ENCODE measurements at regions not wholly inside any gene's neighbourhood (a gene's known extent, or its start where the extent isn't known, plus 50 kb on each side); places are given as distances from the start of the nearest gene placed in this dataset.
A peak's percentile ranks its signal among the peaks of the same experiment; 100 is the strongest.

- FAIRE-seq (no peak), ATAC-seq (no peak), DNase-seq (ENCODE audit: extremely low read depth in 1 of 4, low spot score in 3 of 4) (no peak)
- in situ Hi-C loops (cut with MboI): no loop called here
- Histone ChIP-seq H3K27me3 (ENCODE audit: control insufficient read depth in 2 of 2, insufficient read depth in 2 of 2, low read length in 2 of 2) (peaks cover 24 to 69% of the 10 kb centered on the region in 2 experiments; a peak in 3 of 5 replicates), H3K4me2 (ENCODE audit: insufficient read depth, low read length) (no peak overlapping the region), H3K27ac (ENCODE audit: extremely low read depth, low read depth, low read length) (no peak overlapping the region), H3K36me3 (ENCODE audit: control insufficient read depth, insufficient read depth, low read length) (no peaks in the 10 kb centered on the region), H3K9ac (ENCODE audit: insufficient read depth in 1 of 2, low read depth in 2 of 2, low read length in 2 of 2) (no peak overlapping the region), H4K20me1 (replicated peaks; ENCODE audit: control insufficient read depth, insufficient read depth, low read length) (no peaks in the 10 kb centered on the region), H3K4me1 (replicated peaks in 1 of 2; ENCODE audit: control insufficient read depth in 2 of 2, insufficient read depth in 2 of 2, low read length in 2 of 2) (peaks cover 0 to 3% of the 10 kb centered on the region in 2 experiments; a peak in 2 of 5 replicates), H3K79me2 (ENCODE audit: control insufficient read depth, insufficient read depth, low read length) (no peaks in the 10 kb centered on the region), H3K9me3 (replicated peaks; ENCODE audit: control insufficient read depth, insufficient read depth, low read depth, low read length) (no peaks in the 10 kb centered on the region), H3K4me3 (no peak overlapping the region), H2AFZ (ENCODE audit: low read depth, low read length) (no peak overlapping the region), H3K9me1 (ENCODE audit: control insufficient read depth, insufficient read depth, low read length) (no peaks in the 10 kb centered on the region)
- TF ChIP-seq ELK3 (CRISPR knock-in tag; IDR thresholded peaks at IDR 0.05) (no peak), ZNF121 (CRISPR knock-in tag; conservative IDR thresholded peaks at IDR 0.05) (no peak), NFYB (IDR thresholded peaks at IDR 0.05; ENCODE audit: extremely low read depth, insufficient read length) (no peak)
- BruUV-seq (replicated peaks): no TSS peak
- intact Hi-C loops (cut with micrococcal nuclease): no loop called here
- WGBS (ENCODE audit: insufficient coverage, low coverage, missing lambda C conversion rate): 10% methylated on average over 4 of the region's 4 CpGs
- ChIA-PET POLR2A (interaction anchor here (0.5 to 0.6 kb wide), 2 partner anchors 206 to 252 kb away, joined by 3 read pairs; no protein-coding TSS in a partner anchor), CTCF (ENCODE audit: low intra/inter-chr PET ratio) (no interaction called here)
These were observed 89.9 kb upstream of the ADAMTS2 start for GRCh38 chr5:179435181-179435580.

GRCh38 chr5:179432547-179432946, 87.3 kb upstream of the ADAMTS2 start:
- in situ Hi-C loops (cut with MboI): no loop called here
- Histone ChIP-seq H3K36me3 (ENCODE audit: control insufficient read depth, insufficient read depth, low read length) (no peaks in the 10 kb centered on the region), H3K4me2 (ENCODE audit: insufficient read depth, low read length) (no peak overlapping the region), H3K79me2 (ENCODE audit: control insufficient read depth, insufficient read depth, low read length) (no peaks in the 10 kb centered on the region), H3K9me3 (replicated peaks; ENCODE audit: control insufficient read depth, insufficient read depth, low read depth, low read length) (no peaks in the 10 kb centered on the region), H3K9me1 (ENCODE audit: control insufficient read depth, insufficient read depth, low read length) (no peaks in the 10 kb centered on the region), H4K20me1 (replicated peaks; ENCODE audit: control insufficient read depth, insufficient read depth, low read length) (no peaks in the 10 kb centered on the region), H2AFZ (ENCODE audit: low read depth, low read length) (no peak overlapping the region), H3K9ac (ENCODE audit: insufficient read depth in 1 of 2, low read depth in 2 of 2, low read length in 2 of 2) (no peak overlapping the region), H3K27ac (ENCODE audit: extremely low read depth, low read depth, low read length) (no peak overlapping the region), H3K4me1 (replicated peaks in 1 of 2; ENCODE audit: control insufficient read depth in 2 of 2, insufficient read depth in 2 of 2, low read length in 2 of 2) (peaks cover 0 to 5% of the 10 kb centered on the region in 2 experiments; a peak in 2 of 5 replicates), H3K4me3 (no peak overlapping the region), H3K27me3 (ENCODE audit: control insufficient read depth in 2 of 2, insufficient read depth in 2 of 2, low read length in 2 of 2) (peaks cover 14 to 60% of the 10 kb centered on the region in 2 experiments; a peak in 3 of 5 replicates)
- ChIA-PET CTCF (ENCODE audit: low intra/inter-chr PET ratio) (no interaction called here), POLR2A (interaction anchor here (1.4 kb wide), 1 partner anchor 12 kb away, joined by 5 read pairs; no protein-coding TSS in a partner anchor)
- peak; percentile 63 for ATAC-seq
- BruUV-seq (replicated peaks): no TSS peak
- WGBS (ENCODE audit: insufficient coverage, low coverage, missing lambda C conversion rate): 0% methylated on average over 7 of the region's 7 CpGs
- FAIRE-seq: no peak
- intact Hi-C loops (cut with micrococcal nuclease): no loop called here
- no peak for DNase-seq (ENCODE audit: extremely low read depth in 1 of 4, low spot score in 3 of 4)
- TF ChIP-seq RBBP5 (IDR thresholded peaks at IDR 0.05; ENCODE audit: borderline replicate concordance, insufficient read depth, low read length, poor library complexity, severe bottlenecking) (no peak), RBM17 (IDR thresholded peaks at IDR 0.05; ENCODE audit: borderline replicate concordance, low read depth, low read length) (no peak), ARHGAP35 (IDR thresholded peaks at IDR 0.05; ENCODE audit: partially characterized antibody) (no peak), THAP7 (CRISPR knock-in tag; IDR thresholded peaks at IDR 0.05) (no peak), GATA2 (CRISPR knock-in tag; IDR thresholded peaks at IDR 0.05) (no peak), ETS2 (tag; IDR thresholded peaks at IDR 0.05; ENCODE audit: borderline replicate concordance, poor library complexity, severe bottlenecking) (no peak), HDAC3 (IDR thresholded peaks at IDR 0.05; ENCODE audit: borderline replicate concordance, partially characterized antibody) (no peak), KDM1A (IDR thresholded peaks at IDR 0.05) (no peak), ZNF217 (CRISPR knock-in tag; IDR thresholded peaks at IDR 0.05) (no peak), PHTF2 (CRISPR knock-in tag; IDR thresholded peaks at IDR 0.05) (no peak), CBX1 (IDR thresholded peaks at IDR 0.05; ENCODE audit: low read depth) (no peak), ELF1 (tag; IDR thresholded peaks at IDR 0.05) (no peak), TFAM (CRISPR knock-in tag; conservative IDR thresholded peaks at IDR 0.05) (no peak), SMAD2 (IDR thresholded peaks at IDR 0.05; ENCODE audit: low read depth, low read length) (no peak)

All from K562 (cell line).